ENCODE measurements at regions not wholly inside any gene's neighbourhood (a gene's known extent, or its start where the extent isn't known, plus 50 kb on each side); places are given as distances from the start of the nearest gene placed in this dataset.
"Not testable (repeated sequence)": the region's sequence is repeated elsewhere in the genome, so short reads cannot be mapped to it uniquely, and the experiment has no call there.

DNA sequence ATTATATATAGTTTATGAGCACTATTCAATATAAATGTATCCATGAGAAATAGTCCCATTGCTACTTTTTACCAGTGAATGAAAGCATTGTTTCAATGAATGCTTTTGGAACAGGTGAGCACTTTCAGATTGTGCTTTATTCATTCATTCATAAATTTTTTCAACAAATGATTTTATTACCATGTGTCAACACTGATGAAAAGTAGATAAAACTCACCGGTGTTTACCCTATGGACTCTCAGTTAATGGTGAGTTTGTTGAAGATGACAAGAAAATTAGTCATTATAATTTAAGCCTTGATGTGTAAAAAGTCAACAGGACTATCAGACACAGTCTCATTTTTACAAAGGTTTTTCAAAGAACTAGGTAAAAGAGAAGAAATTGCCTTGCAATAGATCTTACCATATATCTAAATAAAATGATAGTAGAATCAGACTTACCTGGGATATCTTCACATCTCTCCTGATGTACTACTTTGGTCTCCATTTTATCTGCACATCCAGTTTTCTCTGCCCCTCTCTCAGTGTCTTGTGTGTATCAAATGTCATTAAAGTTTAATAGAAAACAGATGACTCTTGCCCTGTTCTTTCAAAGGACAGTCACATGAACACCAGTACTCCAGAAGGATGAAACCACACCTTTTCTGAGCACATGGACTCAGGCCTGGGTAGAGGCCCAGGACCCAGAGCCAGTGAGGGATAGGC, 325.3 kb upstream of the RND3 start:
- no peak for DNase-seq

DNA sequence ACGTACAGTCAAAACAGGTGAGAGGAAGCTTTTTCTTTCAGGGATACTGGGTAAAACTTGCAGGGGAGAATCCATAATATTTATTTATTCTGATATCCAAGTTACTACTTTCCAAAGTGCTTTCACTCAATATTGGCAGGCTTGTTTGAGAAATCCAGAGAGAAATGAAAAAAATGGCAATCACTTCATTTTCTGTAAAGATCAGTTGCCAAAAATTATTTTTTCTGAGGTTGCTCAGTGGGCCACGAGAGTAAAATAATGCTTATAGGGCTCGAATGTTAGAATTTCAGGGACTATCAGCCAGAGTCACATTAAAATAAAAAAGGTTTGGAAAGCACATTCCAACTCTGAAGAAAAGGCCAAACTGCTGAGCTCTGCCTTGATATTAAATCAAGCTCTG, 324.6 kb upstream of the RND3 start:
- no peak for DNase-seq

DNA sequence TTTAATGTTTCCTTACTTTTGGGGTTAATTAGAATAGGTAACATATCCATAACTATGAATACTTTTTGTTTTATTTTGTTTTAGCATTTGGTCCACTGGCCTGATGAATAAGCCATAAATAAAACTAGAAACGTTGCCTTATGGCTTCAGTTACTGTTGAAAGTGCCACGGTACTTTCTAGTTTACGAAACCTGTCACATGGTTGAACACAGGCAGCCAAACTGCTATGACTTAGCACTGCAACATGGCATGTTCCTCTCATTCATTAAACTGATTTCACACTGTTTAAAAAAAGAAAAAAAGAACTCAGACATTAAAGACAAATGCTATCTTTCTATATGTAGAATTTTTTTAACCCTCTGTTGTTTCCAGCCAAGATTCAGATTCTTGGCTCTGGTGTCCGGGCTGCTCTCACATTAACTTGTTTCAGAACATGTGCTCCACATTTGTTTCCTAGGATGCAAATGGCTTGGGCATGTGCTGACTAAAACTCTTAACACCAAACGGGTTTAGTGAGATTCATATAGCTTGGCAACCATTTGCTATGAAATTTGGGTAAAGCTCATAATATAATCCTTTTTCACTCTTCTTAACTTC, 323.9 kb upstream of the RND3 start:
- DNase-seq, result no peak

DNA sequence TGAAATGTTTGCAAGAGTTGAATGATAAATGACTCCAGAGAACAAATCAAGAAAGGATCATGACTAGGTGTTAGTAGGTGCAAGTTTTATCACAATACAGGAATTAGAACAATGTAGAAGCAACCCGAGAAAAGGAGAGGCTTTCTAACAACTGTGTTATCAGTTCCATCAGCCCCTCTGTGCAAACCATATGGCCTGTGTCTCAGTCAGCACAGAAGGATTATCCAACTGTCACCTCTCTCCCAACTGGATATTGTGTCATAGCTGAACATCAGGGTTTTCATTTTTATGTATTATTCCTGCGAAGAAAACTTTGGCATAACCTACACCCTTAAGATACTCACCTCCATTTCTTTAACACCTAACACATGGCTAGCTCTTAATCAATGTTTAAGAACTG, 321.6 kb upstream of the RND3 start:
- DNase-seq, result no peak

DNA sequence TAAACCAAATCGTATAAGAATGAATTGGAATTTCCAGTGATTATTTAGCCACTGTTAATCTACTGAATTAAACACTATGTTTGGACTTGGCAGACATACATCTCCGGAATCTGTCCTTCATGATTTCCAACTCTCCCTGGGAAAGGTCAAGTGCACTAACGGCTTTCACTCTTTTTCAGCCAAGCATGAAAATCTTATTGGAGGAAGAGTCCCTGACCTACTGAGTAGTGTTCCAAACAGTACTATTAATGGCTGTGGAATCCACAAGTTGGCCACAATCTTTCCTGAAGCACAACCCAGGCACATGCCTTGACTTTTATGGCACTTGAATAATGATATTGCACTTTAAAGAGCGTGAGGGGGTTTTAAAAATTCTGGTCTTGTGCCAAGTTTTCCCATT, 318.9 kb upstream of the RND3 start:
- no peak for DNase-seq

DNA sequence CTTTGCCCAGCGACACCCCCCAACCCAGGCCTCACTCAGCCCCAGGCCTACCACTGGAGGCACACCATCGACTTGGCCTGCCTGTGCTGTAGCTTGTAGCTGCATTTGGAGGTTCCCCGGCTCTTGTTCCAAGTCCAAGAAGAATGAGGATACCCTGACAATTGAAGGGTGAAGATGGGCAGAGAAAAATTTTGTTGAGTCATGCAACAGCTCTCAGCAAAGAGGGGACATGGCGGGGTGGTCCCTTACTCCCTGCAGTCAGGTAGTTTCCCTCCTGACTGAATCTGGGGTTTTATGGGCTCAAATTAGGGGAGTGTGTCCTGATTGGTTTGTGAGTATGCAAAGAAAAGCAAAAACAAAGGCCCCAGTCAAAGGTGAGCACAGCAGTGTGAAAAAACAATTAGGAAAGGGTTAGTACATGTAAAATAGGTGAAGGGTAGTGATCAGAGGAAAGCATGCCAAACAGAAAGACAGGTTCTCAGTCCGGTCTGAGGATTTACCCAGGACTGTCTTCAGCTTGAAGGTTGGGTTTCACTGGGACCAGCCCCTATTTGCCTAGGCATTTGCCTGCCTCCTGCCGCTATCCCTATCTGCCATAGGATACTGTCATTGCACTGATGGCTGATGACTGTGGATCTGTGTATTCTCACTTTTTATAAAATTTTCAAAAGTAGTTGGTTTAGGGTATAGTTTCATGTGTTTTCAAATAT, 316.4 kb upstream of the RND3 start:
- DNase-seq, result no peak

DNA sequence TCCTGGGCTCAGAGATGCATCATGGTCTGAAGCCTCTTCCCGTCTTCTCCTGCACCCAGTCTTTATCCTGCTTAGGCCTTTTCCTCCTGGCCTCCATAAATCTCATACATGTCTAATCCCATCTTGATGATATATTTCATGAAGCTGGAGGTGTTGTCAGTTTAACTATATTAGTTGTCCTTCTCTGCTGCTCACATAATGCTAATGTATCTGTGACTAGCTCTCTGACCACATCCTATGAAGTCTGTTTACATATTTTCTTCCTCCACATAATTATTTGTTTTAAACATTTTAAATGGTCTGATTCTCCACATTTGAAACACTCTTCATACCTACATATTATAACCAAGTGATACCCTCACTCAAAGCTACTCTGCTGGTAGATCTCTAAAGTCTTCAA, 315.2 kb upstream of the RND3 start:
- no peak for DNase-seq

DNA sequence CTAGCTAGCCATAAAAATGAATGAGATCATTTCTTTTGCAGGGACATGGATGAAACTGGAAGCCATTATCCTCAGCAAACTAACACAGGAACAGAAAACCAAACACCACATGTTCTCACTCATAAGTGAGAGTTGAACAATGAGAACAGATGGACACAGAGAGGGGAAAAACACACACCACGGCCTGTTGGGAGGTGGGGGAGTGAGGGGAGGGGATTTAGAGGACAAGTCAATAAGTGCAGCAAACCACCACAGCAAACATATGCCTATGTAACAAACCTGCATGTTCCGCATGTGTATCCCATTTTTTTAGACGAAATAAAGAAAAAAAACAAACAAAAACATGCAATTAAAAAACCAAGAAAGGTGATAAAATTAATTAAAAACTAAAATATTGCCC, 308.8 kb upstream of the RND3 start:
- DNase-seq, result not testable (repeated sequence)

DNA sequence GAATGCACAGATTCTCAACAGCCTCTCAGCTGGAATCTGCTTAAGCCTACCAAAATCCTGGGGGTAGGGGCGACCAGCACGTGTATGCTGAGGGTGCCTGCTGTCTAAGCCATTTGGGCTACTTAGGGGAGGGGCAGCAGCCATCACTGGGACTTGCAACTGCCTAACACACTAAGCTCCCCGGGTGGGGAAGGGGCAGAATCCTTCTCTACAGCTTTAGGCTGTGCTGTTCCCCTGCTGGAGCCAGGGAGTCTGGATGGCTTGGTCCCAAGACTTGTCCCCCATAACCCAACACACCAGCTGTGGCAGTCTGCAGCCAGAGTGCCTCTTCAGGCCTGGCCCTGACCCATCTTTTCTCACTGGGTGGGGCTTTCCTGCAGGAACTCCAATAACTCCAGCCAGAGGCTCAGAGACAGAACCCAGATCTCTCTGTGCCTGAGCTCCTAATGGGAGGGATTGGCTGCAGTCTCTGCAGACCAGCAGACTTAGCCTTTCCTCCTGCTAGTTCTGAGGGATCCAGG, 305.4 kb upstream of the RND3 start:
- DNase-seq, result no peak

DNA sequence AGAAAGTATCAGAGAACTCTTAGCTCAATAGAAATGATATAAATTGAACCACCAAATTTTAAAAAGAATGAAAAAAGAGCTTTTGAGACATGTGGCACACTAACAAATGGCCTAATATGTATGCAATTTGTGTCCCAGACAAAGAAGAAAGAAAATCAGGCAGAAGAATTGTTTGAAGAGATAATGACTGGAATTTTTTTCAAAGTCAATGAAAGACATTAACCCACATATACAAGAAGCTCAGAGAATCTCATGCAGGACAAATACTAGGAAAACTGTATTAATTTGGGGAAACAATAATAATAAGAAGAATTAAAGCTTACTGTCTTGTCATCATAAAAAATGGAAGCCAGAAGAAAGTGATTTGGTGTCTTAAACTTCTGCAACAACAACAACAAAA, 304.1 kb upstream of the RND3 start:
- DNase-seq, result no peak

DNA sequence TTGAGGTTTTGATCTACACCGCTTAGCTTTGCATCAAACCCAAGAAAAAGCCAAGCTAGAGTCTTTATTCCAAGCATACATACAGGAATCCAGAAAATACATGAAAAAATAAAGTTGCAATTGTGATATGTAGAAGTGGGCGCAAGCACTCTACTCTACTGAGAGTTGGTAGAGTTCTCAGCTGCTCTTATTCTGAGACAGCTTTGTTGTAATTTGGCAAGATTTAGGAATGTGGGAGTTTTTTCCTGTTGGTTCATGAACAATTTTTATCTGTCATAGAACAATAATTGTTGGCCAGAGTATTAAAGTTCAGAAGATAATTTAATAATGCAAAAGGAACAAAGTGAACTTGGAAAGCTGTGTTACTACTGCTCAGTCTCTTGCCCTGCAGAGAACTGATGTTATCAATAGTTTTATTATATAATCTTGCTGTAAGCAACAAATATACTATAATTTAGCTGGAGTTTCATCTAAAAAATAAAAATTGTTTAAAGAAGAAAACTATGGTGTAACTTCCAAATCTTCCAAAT, 302.0 kb upstream of the RND3 start:
- DNase-seq, result no peak

DNA sequence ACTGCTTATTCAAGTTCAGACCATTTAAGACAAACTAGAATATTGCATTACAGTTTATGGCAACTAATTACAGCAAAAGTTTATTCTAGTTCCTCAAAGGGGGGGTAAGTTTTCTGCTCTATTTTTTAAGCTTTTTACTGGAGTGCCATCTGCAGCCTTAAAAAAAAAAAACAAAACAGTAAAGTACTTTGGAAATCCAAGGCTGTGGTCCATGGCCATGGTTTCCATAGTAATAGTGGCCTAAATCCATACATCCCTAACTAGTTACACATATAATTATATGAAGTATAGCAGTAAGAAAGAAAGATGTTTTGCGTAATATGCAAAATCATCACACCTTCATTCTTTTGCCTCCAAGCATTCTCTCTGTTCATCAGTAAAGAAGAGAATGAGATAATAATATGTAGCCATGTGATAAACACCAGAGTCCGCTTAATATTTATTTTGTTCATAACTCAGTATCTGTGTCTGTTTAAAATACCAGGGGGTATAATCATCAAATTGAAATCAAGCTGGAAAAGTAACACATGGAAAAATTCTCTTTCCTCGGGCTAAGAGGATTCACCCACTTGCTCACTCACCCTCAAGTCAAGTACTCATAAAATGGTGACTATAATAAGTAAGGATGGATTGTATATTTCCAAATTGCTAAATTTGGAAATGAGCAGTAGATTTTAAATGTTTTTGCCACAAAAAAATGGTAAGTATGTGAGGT, 301.1 kb upstream of the RND3 start:
- no peak for DNase-seq

DNA sequence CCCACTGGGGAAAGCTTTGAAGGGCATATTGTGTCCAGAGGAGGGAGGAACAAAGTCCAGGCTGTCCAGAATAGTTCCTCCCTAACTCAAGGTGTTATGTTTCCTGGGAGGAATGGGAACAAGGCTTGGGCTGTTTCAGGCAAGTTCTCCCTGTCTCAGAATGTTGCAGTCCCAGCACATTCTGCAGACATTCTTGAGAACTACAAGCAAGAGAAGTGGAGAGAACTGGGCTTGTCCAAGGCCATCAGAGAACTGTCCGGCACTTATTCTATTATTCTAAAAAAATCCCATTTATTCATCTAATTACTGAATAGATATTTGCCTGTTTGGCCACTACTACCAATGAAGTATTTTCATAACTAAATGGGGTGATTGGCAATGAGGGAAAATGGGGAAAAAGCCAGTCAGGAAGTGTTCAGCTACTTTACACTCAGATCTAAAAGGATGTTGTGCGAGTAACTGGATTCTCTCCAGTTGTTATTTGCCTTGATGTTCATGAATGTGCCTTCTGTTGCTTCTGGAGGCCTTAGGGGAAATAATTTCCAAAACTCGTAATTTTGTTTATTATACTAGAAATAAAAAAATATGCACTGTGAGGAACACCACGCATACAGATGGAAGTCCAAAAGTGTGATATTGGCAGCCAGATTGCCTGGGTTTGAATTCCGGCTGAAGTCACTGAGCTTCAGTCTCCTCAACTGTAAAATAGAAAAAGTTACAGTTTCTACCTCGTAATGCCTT, 300.1 kb upstream of the RND3 start:
- no peak for DNase-seq

DNA sequence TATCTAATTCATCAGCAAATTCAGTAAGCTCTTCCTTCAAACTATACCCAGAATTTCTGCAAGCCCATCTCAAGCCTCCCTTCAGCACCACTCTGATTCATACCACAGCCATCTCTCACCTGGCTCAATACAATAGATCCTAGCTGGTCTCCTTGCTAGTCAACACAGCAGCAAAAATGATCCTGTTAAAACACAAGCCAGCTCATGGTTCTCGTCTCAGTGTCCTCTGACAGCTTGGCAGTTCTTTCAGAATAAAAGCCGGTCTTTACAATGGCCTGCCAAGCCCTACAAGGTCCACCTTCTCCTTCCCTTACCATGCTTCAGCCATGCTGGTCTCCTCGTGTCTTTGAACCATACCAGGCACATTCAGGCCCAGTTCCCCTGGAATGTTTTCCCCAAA, 296.9 kb upstream of the RND3 start:
- DNase-seq, result no peak

DNA sequence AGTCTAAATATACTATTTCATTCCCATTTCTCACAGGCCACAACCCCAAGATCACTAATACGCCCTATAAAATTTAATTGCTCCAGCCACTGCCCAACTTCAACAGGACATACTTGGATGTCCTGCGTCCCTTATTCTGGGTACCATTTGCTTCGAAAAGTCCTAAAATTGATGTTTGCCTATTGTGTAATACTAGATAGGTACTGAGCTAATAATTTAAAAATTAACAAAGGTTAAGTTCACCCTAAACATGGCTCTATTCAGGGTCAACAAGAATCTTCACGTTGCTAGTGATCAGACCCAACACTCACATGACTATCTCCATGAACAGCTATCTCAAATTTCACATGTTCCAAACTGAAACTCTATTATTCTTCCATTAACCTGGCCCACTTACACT, 296.4 kb upstream of the RND3 start:
- DNase-seq, result no peak

DNA sequence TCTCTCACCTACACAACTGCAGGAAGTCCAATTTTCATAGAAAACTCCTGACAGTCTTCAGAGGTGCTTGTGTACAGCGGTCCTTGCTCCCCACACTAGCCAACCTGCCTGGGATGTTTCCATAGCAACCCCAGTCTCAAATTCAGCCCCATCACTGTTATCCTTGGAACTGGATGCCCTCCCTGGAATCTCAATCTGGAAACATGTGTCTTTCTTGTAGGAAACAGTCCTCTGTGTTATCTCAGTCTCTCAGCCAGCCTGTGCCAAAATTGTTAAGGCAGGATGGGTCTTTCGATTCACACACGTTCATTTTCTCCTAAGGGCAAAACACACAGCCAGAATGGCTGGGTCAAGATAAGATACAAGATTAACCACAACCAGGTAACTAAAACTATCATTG, 295.5 kb upstream of the RND3 start:
- DNase-seq, result no peak

DNA sequence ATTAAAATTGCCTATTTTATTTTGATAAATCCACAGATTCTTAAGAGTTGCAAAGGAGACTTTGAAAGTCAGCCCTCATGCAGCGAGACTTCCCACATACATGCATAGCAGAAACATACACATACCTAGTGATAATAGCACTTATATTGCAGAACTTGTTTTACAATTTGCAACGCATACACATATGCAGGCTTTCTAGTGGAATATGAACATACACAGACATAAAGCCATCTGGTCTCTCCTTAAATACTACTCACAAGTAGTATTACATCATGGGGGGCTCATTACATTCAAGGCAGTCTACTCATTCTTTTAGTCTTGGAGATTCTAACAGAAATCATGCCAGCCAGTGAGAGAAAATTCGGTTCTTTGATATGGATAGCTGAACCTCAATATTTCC, 295.1 kb upstream of the RND3 start:
- no peak for DNase-seq

DNA sequence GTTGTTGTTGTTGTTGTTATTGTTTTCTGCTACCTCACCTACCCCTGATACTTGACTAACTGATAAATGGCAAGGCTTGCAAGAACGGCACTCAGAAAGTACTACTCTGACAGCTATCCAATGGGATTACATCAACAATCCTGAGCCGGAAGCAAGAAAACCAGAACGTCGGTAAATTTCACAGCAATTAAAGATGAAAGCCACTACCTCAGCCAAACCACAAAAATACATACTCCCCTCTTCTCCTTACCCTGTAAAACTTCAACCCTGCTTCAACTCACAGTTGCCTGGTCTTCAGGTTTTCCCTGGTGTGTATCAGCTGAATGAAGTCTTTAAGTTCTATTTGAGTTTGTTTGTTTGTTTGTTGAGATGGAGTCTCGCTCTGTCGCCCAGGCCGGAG, 293.7 kb upstream of the RND3 start:
- DNase-seq, result no peak

DNA sequence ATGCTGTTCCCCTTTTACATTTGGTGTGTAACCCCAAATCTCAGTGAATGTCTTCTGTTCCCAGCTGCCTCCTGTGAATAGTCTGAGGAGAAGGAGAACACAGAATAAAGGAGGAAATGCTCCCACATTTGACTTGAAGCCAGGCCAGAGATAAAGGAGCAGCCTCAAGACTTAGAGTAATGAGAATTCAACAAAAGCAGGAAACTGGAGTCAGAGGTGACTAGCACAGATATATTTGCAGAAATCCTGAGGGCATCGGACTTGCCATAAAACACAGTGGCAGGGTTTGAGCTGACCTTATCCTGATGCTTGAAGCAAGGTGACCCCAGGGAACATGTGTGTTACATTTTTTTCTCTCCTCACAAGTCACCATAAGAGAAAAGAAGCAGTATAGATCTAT, 291.4 kb upstream of the RND3 start:
- no peak for DNase-seq

DNA sequence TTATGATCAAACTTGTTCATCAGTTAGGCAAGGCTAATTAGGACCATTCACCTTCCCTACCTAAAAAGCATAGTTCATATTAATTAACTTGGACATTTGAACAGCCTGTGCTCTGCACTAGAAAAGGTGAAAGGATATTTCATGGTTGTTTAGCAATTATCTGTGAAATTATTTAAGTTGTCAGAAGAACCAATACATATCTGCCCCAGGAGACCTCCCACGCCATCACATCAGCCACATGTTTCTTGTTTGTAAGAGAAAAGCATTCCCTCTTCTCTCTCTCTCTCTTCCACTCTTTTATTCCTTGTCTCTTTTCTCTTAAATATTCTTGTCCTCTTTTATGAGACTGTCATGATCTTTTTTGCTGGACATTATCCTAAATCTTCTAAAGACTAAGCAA, 282.0 kb upstream of the RND3 start:
- DNase-seq, result no peak

DNA sequence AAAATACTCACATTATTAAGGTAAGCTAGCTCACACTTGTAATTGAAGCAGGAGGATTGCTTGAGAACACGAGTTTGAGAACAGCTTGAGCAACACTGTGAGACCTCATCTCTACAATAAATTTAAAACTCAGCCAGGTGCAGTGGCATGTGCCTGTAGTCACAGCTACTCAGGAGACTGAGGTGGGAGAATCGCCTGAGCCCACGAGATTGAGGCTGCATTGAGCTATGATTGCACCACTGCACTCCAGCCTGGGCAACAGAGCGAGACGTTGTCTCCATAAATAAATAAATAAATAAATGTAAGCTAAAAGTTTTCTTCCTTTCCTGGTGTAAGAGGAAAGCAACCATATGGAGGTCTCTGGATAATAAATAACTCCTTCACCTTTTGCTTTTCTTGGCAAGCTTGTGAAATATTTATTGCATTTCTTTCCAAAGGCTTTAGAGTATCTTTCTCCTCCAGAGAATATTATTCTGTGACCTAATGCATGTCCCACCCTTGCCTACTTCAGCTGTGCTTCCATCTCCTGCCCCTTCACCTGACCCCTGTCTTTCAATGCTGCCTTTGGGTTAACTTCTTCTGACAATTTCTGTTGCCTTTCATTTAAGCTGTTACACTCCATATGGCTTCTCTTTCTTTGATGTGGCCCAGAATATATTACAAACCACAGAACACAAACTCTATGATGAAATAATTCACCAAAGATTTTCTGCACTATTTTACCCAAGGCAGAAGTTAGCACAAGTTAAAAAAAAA, 280.7 kb upstream of the RND3 start:
- no peak for DNase-seq

DNA sequence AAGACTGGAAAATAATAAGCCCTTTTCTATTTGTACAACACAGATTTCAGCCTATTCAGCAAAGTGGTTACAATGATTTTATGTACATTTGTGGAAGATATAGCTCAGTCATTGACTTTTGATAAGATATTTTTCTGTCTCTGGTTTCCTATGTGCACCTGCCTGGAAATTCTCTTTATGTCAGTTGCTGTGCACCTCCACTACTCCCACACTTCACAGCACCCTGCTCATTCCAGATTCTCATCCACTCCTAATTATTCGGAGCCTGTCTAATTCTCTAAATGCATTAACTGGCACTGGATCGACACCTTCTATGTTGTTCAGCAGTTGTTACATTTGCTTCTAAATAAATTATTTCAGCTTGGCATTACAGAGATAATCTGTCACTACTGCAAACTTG, 275.1 kb upstream of the RND3 start:
- no peak for DNase-seq

All from RPMI8226 (cell line).